ENCODE measurements at regions not wholly inside any gene's neighbourhood (a gene's known extent, or its start where the extent isn't known, plus 50 kb on each side); places are given as distances from the start of the nearest gene placed in this dataset.

GRCh38 chr2:177342736-177343135, 49.8 kb upstream of the AGPS start:
- TF ChIP-seq CTCF (IDR thresholded peaks at IDR 0.05; ENCODE audit: insufficient read depth, low read length) (no peak), GABPA (IDR thresholded peaks at IDR 0.05; ENCODE audit: low read depth) (no peak), POLR2AphosphoS5 (IDR thresholded peaks at IDR 0.05; ENCODE audit: low read depth) (no peak), REST (IDR thresholded peaks at IDR 0.05; ENCODE audit: insufficient replicate concordance, low read depth) (no peak)

All from HL-60 (cell line).